HCT116 (cell line): ENCODE measurements at regions not wholly inside any gene's neighbourhood (a gene's known extent, or its start where the extent isn't known, plus 50 kb on each side); places are given as distances from the start of the nearest gene placed in this dataset.

Experiments
- ATAC-seq: fragments of 200-7000 bp; cut with Tn5 transposase; 2 replicates; pipeline ENCODE4 v1.9.1; 2020; ENCODE audit warnings: mild to moderate bottlenecking, moderate library complexity
- BruUV-seq: library from RNA; stranded (reverse); fragments of 400-500 nt; replicated peaks from 2 replicates; lab custom pipeline; 2021; lab: Mats Ljungman, UMichigan
- CTCF ChIA-PET: fragments of 300-600 bp; sonication (Branson Sonifier 250); formaldehyde crosslinking; loops from one replicate; lab custom pipeline; 2021; ENCODE audit warnings: antibody characterized with exemption; lab: Charles Lee
- POLR2A ChIA-PET: fragments of 300-600, 350-600 bp; sonication (Branson Sonifier 250); formaldehyde crosslinking; loops from one replicate; lab custom pipeline; 2021; ENCODE audit warnings: antibody characterized with exemption; lab: Charles Lee
- RAD21 ChIA-PET, 2 experiments: fragments of 300-600 bp; sonication (Branson Sonifier 250); formaldehyde crosslinking; loops; one replicate each; lab custom pipeline; 2023; ENCODE audit warnings: low total read pairs in 2 of 2; ENCODE audit not compliant: uncharacterized antibody in 2 of 2, unreplicated experiment in 2 of 2, low non-redundant PET in 1 of 2; lab: Charles Lee
- DNase-seq: peaks from one replicate; pipeline ENCODE4 v3.0.0-alpha.2; 2010; ENCODE audit warnings: low read depth, low spot score
- H2AFZ ChIP-seq: fragments of 200-600 bp; shearing (Covaris generic), sonication (generic); 2 replicates; pipeline ENCODE4 v1.6.1; 2017; ENCODE audit warnings: low read depth, mixed run types, mixed read lengths, antibody characterized with exemption, low read length; ENCODE audit not compliant: poor library complexity, severe bottlenecking
- H3K27ac ChIP-seq: 2 replicates; pipeline ENCODE4 v1.5.1; 2012; ENCODE audit warnings: low read depth, low read length
- H3K27me3 ChIP-seq: fragments of 200-600 bp; sonication (generic); 2 replicates; pipeline ENCODE4 v1.6.1; 2016; ENCODE audit warnings: mixed run types, low read length, mixed read lengths; ENCODE audit not compliant: insufficient read depth
- H3K36me3 ChIP-seq, 2 experiments: fragments of 200-500 bp in 1 of 2; fragments of 200-600 bp in 1 of 2; sonication (Bioruptor generic) in 1 of 2; sonication (generic) in 1 of 2; 2 replicates each; pipeline versions ENCODE4 v1.5.1 to v1.6.1; 2014 to 2016; ENCODE audit warnings: low read length in 2 of 2, inconsistent platforms in 1 of 2, mixed read lengths in 1 of 2, mixed run types in 1 of 2; ENCODE audit not compliant: insufficient read depth in 2 of 2, control insufficient read depth in 1 of 2
- H3K4me1 ChIP-seq, 2 experiments: fragments of 200-600 bp in 1 of 2; sonication (generic) in 1 of 2; 2 replicates each; pipeline versions ENCODE4 v1.5.1 to v1.6.1; 2012 to 2017; ENCODE audit warnings: low read length in 2 of 2, inconsistent platforms in 1 of 2, mild to moderate bottlenecking in 1 of 2, mixed read lengths in 1 of 2, mixed run types in 1 of 2, moderate library complexity in 1 of 2; ENCODE audit not compliant: insufficient read depth in 2 of 2, control insufficient read depth in 1 of 2
- H3K4me2 ChIP-seq: fragments of 200-600 bp; sonication (generic); 2 replicates; pipeline ENCODE4 v1.6.1; 2017; ENCODE audit warnings: mixed run types, low read length, mixed read lengths
- H3K4me3 ChIP-seq, 2 experiments: fragments of 200-600 bp in 1 of 2; sonication (generic) in 1 of 2; replicated peaks in 1 of 2; 2 replicates each; pipeline ENCODE4 v1.5.1; 2011 to 2016; ENCODE audit warnings: low read length in 2 of 2, control low read depth in 1 of 2, low read depth in 1 of 2, mild to moderate bottlenecking in 1 of 2, mixed read lengths in 1 of 2, mixed run types in 1 of 2
- H3K79me2 ChIP-seq: fragments of 200-600 bp; sonication (generic); 2 replicates; pipeline ENCODE4 v1.6.1; 2017; ENCODE audit warnings: mild to moderate bottlenecking, mixed run types, low read length, moderate library complexity, mixed read lengths; ENCODE audit not compliant: insufficient read depth
- H3K9ac ChIP-seq: fragments of 200-600 bp; sonication (generic); 2 replicates; pipeline ENCODE4 v1.6.1; 2016; ENCODE audit warnings: low read length, mixed read lengths
- H3K9me2 ChIP-seq: fragments of 200-600 bp; sonication (generic), shearing (Covaris generic); 2 replicates; pipeline ENCODE4 v1.6.1; 2017; ENCODE audit warnings: mixed run types, mild to moderate bottlenecking, moderate library complexity; ENCODE audit not compliant: insufficient read depth
- H3K9me3 ChIP-seq, 2 experiments: fragments of 200-500 bp in 1 of 2; fragments of 200-600 bp in 1 of 2; sonication (Bioruptor generic) in 1 of 2; sonication (generic) in 1 of 2; 2 replicates each; pipeline ENCODE4 v1.6.1; 2014 to 2017; ENCODE audit warnings: low read length in 2 of 2, mixed read lengths in 2 of 2, inconsistent platforms in 1 of 2, low read depth in 1 of 2, mild to moderate bottlenecking in 1 of 2, mixed run types in 1 of 2, moderate library complexity in 1 of 2; ENCODE audit not compliant: control insufficient read depth in 1 of 2, insufficient read depth in 1 of 2
- H4K20me1 ChIP-seq: fragments of 200-600 bp; sonication (generic), shearing (Covaris generic); 2 replicates; pipeline ENCODE4 v1.6.1; 2017; ENCODE audit warnings: mixed run types, mild to moderate bottlenecking, moderate library complexity; ENCODE audit not compliant: insufficient read depth
- ATF3 ChIP-seq: IDR thresholded peaks from 2 replicates; pipeline ENCODE4 v1.6.1; 2012
- CBX3 ChIP-seq: IDR thresholded peaks from 2 replicates; pipeline ENCODE4 v1.6.1; 2012; ENCODE audit warnings: low read depth
- EGR1 ChIP-seq: IDR thresholded peaks from 2 replicates; pipeline ENCODE4 v1.6.1; 2012; ENCODE audit warnings: low read depth
- ELF1 ChIP-seq: IDR thresholded peaks from 2 replicates; pipeline ENCODE4 v1.6.1; 2012; ENCODE audit warnings: low read depth, borderline replicate concordance
- EZH2 ChIP-seq: fragments of 200-600 bp; sonication (generic); IDR thresholded peaks from 2 replicates; pipeline ENCODE4 v1.6.1; 2017; ENCODE audit warnings: antibody characterized with exemption, mixed run types
- EZH2phosphoT487 ChIP-seq: fragments of 200-600 bp; IDR thresholded peaks from 2 replicates; pipeline ENCODE4 v1.6.1; 2018; ENCODE audit warnings: antibody characterized with exemption, borderline replicate concordance
- MAX ChIP-seq: IDR thresholded peaks from 2 replicates; pipeline ENCODE4 v1.6.1; 2012
- POLR2A ChIP-seq: IDR thresholded peaks from 2 replicates; pipeline ENCODE4 v1.7.0; 2011; ENCODE audit warnings: borderline replicate concordance; ENCODE audit not compliant: insufficient read depth, insufficient read length; ENCODE audit errors: extremely low read depth
- POLR2AphosphoS5 ChIP-seq: IDR thresholded peaks from 2 replicates; pipeline ENCODE4 v1.6.1; 2011; ENCODE audit warnings: mild to moderate bottlenecking, low read depth, low read length, moderate library complexity
- RAD21 ChIP-seq: IDR thresholded peaks from 2 replicates; pipeline ENCODE4 v1.6.1; 2012; ENCODE audit warnings: low read depth, mild to moderate bottlenecking
- REST ChIP-seq: IDR thresholded peaks from 2 replicates; pipeline ENCODE4 v1.6.1; 2012; ENCODE audit warnings: low read depth
- SP1 ChIP-seq: IDR thresholded peaks from 2 replicates; pipeline ENCODE4 v1.6.1; 2012; ENCODE audit warnings: low read depth
- SRF ChIP-seq: IDR thresholded peaks from 2 replicates; pipeline ENCODE4 v1.6.1; 2012; ENCODE audit warnings: low read depth
- YY1 ChIP-seq: IDR thresholded peaks from 2 replicates; pipeline ENCODE4 v1.6.1; 2011; ENCODE audit warnings: low read length, low read depth, moderate library complexity, mild to moderate bottlenecking; ENCODE audit not compliant: insufficient replicate concordance; ENCODE audit errors: extremely low read depth
- ZBTB33 ChIP-seq: IDR thresholded peaks from 2 replicates; pipeline ENCODE4 v1.6.1; 2011; ENCODE audit warnings: mild to moderate bottlenecking, low read length, moderate library complexity; ENCODE audit not compliant: insufficient replicate concordance; ENCODE audit errors: extremely low read depth
- ZNF274 ChIP-seq: fragments of 200-500 bp; sonication (Bioruptor generic); IDR thresholded peaks from 2 replicates; pipeline ENCODE4 v1.6.1; 2014; ENCODE audit warnings: mild to moderate bottlenecking, low read depth, low read length, inconsistent platforms
- intact Hi-C: fragments of 100-400 bp; cut with micrococcal nuclease; formaldehyde crosslinking; loops from 2 replicates; pipeline ENCODE4 v1.10.0; 2022

GRCh38 chr15:94621736-94622135, 390.4 kb downstream of the MCTP2 start:
- DNase-seq (no peak), ATAC-seq (no peak)
- BruUV-seq: no TSS peak
- Histone ChIP-seq H3K4me3 (no peak overlapping the region), H4K20me1 (no peaks in the 10 kb centered on the region; the same call in 1 of the 2 replicates), H3K9me3 (no peaks in the 10 kb centered on the region), H3K27ac (no peak overlapping the region), H3K36me3 (no peaks in the 10 kb centered on the region), H3K9me2 (no peaks in the 10 kb centered on the region), H2AFZ (no peak overlapping the region), H3K27me3 (no peaks in the 10 kb centered on the region), H3K4me1 (no peaks in the 10 kb centered on the region), H3K4me2 (no peak overlapping the region), H3K79me2 (no peaks in the 10 kb centered on the region), H3K9ac (no peak overlapping the region)
- intact Hi-C loops: no loop called here
- TF ChIP-seq YY1 (no peak), EZH2 (no peak), MAX (no peak), REST (no peak), ELF1 (no peak), ZNF274 (no peak), EZH2phosphoT487 (no peak), RAD21 (no peak), ATF3 (no peak), SRF (no peak), POLR2AphosphoS5 (no peak), POLR2A (no peak), SP1 (no peak), CBX3 (no peak), ZBTB33 (no peak), EGR1 (no peak)
- CTCF ChIA-PET: no interaction called here
- POLR2A ChIA-PET: no interaction called here
- RAD21 ChIA-PET: no interaction called here
